Posterior vena cava (tissue), 2 donors: ENCODE measurements at regions not wholly inside any gene's neighbourhood (a gene's known extent, or its start where the extent isn't known, plus 50 kb on each side); places are given as distances from the start of the nearest gene placed in this dataset.

ENCODE experiments used
- DNase-seq: peaks from one replicate; pipeline ENCODE4 v3.0.0-alpha.2; 2020; ENCODE audit warnings: low spot score
- intact Hi-C, 2 donors: fragments of 100-400 bp; cut with DNase I; formaldehyde crosslinking; loops; one replicate each; pipeline versions ENCODE4 v1.14.1 to v1.14.2; 2022 to 2023
- donor health status: DM: yes; HTN: yes; CAD: no.
- donor health status: DM: yes; HTN: yes; CAD: no.

- intact Hi-C loops = no loop called here
Observed at GRCh38 chr12:46470975-46471374, 98.4 kb upstream of the SLC38A2 start.

GRCh38 chr12:46470036-46470627, 97.6 kb upstream of the SLC38A2 start:
- intact Hi-C loops = no loop called here
- no peak for DNase-seq

More at GRCh38 chr12:46470975-46471374, 98.4 kb upstream of the SLC38A2 start:
- DNase-seq = no peak

- intact Hi-C loops = no loop called here
Observed at GRCh38 chr12:46468813-46469212, 96.2 kb upstream of the SLC38A2 start.

GRCh38 chr12:46468160-46468559, 95.6 kb upstream of the SLC38A2 start:
- intact Hi-C loops = no loop called here
- DNase-seq = no peak

More at GRCh38 chr12:46468813-46469212, 96.2 kb upstream of the SLC38A2 start:
- DNase-seq = no peak

GRCh38 chr12:46465307-46465706, 92.7 kb upstream of the SLC38A2 start:
- intact Hi-C loops = no loop called here
- DNase-seq = no peak

GRCh38 chr12:46464863-46465262, 92.3 kb upstream of the SLC38A2 start:
- DNase-seq = no peak
- intact Hi-C loops = no loop called here

GRCh38 chr12:46462641-46463355, 90.2 kb upstream of the SLC38A2 start:
- intact Hi-C loops = no loop called here

GRCh38 chr12:46461907-46462640, 89.5 kb upstream of the SLC38A2 start:
- intact Hi-C loops = no loop called here
- DNase-seq = no peak

More at GRCh38 chr12:46462641-46463355, 90.2 kb upstream of the SLC38A2 start:
- no peak for DNase-seq

- DNase-seq = no peak
- intact Hi-C loops = no loop called here
Observed at GRCh38 chr12:46461459-46461858, 88.9 kb upstream of the SLC38A2 start.

- intact Hi-C loops = no loop called here
- no peak for DNase-seq
Observed at GRCh38 chr12:46460682-46461210, 88.2 kb upstream of the SLC38A2 start.

GRCh38 chr12:46459861-46460545, 87.4 kb upstream of the SLC38A2 start:
- no peak for DNase-seq
- intact Hi-C loops = loop anchor here in 1 of 2 donors (1.0 kb wide), 1 partner anchor 26 kb away; no protein-coding TSS in a partner anchor

- no peak for DNase-seq
- intact Hi-C loops = loop anchor here in 1 of 2 donors (1.0 kb wide), 1 partner anchor 25 kb away; no protein-coding TSS in a partner anchor
Observed at GRCh38 chr12:46459111-46459510, 86.5 kb upstream of the SLC38A2 start.

- intact Hi-C loops = loop anchor here in 1 of 2 donors (1.0 kb wide), 1 partner anchor 24 kb away; no protein-coding TSS in a partner anchor
- DNase-seq = no peak
Observed at GRCh38 chr12:46458500-46459102, 86.0 kb upstream of the SLC38A2 start.

GRCh38 chr12:46457958-46458357, 85.4 kb upstream of the SLC38A2 start:
- intact Hi-C loops = no loop called here
- no peak for DNase-seq

- DNase-seq = no peak
- intact Hi-C loops = no loop called here
Observed at GRCh38 chr12:46456356-46457334, 84.1 kb upstream of the SLC38A2 start.

- no peak for DNase-seq
- intact Hi-C loops = no loop called here
Observed at GRCh38 chr12:46455648-46456352, 83.2 kb upstream of the SLC38A2 start.

GRCh38 chr12:46454981-46455380, 82.4 kb upstream of the SLC38A2 start:
- no peak for DNase-seq
- intact Hi-C loops = no loop called here
